Activated T-helper 1 cell treated with anti-CD3 and anti-CD28 coated beads, Interleukin-12 subunit alpha, Interleukin-12 subunit beta, Interleukin-2, Interleukin-4 antibody, amounts not matched to agents 30 ng/mL and 10 ng/mL and 1 ng/mL, durations not matched to agents 14 hours and 24 hours and 36 hours (primary cell): ENCODE measurements at regions not wholly inside any gene's neighbourhood (a gene's known extent, or its start where the extent isn't known, plus 50 kb on each side); places are given as distances from the start of the nearest gene placed in this dataset.

ENCODE experiments used
- DNase-seq: peaks from one replicate; pipeline ENCODE4 v3.0.0; 2021; ENCODE audit warnings: low spot score
- H3K27ac Mint-ChIP-seq: one replicate; pipeline ENCODE4 v1.8.0; 2021; ENCODE audit warnings: mild to moderate bottlenecking, mixed read lengths
- H3K27me3 Mint-ChIP-seq: one replicate; pipeline ENCODE4 v1.8.0; 2022; ENCODE audit warnings: mild to moderate bottlenecking, moderate library complexity, mixed read lengths; ENCODE audit not compliant: insufficient read depth
- H3K36me3 Mint-ChIP-seq: one replicate; pipeline ENCODE4 v1.8.0; 2021; ENCODE audit warnings: low read depth, mixed read lengths
- H3K4me1 Mint-ChIP-seq: one replicate; pipeline ENCODE4 v1.8.0; 2021; ENCODE audit warnings: low read depth, mixed read lengths
- H3K4me3 Mint-ChIP-seq: one replicate; pipeline ENCODE4 v1.8.0; 2021; ENCODE audit warnings: mild to moderate bottlenecking, moderate library complexity, mixed read lengths
- H3K9me3 Mint-ChIP-seq: one replicate; pipeline ENCODE4 v1.8.0; 2021; ENCODE audit warnings: mixed read lengths
- intact Hi-C: fragments of 100-400 bp; cut with micrococcal nuclease; formaldehyde crosslinking; loops from one replicate; pipeline ENCODE4 v1.15.1; 2024

- DNase-seq = no peak
These were observed 290.1 kb downstream of the MAP2K4 start for GRCh38 chr17:12310811-12311210.

DNA sequence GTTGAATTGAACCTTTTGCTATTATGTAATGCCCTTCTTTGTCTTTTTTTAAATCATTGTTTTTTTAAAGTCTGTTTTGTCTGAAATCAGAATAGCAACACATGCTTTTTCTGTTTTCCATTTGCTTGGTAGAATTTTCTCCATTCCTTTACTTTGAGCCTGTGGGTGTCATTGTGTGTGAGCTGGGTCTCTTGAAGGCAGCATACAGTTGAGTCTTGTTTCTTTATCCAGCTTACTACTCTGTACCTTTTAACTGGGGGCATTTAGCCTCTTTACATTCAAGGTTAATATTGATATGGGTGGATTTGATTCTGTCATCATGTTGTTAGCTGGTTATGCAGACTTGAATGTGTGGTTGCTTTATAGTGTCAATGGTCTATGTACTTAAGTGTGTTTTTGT lies 292.0 kb downstream of the MAP2K4 start:
- H3K36me3 Mint-ChIP-seq = no peaks in the 10 kb centered on the region
- no peak overlapping the region for H3K27ac Mint-ChIP-seq
- H3K9me3 Mint-ChIP-seq = peaks cover 38% of the 10 kb centered on the region
- no peaks in the 10 kb centered on the region for H3K27me3 Mint-ChIP-seq
- no peak for DNase-seq
- H3K4me3 Mint-ChIP-seq = no peak overlapping the region
- intact Hi-C loops = no loop called here
- H3K4me1 Mint-ChIP-seq = no peaks in the 10 kb centered on the region

More at GRCh38 chr17:12310811-12311210, 290.1 kb downstream of the MAP2K4 start:
- intact Hi-C loops = no loop called here
- Mint-ChIP-seq H3K4me3 (no peak overlapping the region), H3K36me3 (no peaks in the 10 kb centered on the region), H3K27ac (no peak overlapping the region), H3K9me3 (peaks cover 35% of the 10 kb centered on the region), H3K4me1 (no peaks in the 10 kb centered on the region), H3K27me3 (no peaks in the 10 kb centered on the region)

DNA sequence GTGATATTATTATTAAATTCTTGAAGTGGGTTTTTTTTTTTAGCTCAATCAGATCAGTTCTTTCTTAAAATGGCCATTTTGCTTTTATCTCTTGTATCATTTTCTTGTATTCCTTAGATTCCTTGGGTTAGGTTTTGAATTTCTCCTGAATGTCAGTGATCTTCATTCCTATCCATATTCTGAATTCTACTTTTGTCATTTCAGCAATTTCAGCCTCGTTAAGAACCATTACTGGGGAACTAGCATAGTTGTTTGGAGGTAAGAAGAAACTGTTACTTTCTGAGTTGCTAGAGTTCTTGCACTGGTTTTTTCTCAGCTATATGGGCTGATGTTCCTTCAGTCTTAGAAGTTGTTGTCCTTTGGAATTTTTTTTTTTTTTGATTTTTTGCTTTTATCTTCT lies 293.1 kb downstream of the MAP2K4 start:
- no peak overlapping the region for H3K27ac Mint-ChIP-seq
- no peaks in the 10 kb centered on the region for H3K36me3 Mint-ChIP-seq
- intact Hi-C loops = no loop called here
- no peak overlapping the region for H3K4me3 Mint-ChIP-seq
- H3K27me3 Mint-ChIP-seq = no peaks in the 10 kb centered on the region
- DNase-seq = no peak
- H3K4me1 Mint-ChIP-seq = no peaks in the 10 kb centered on the region
- peaks cover 38% of the 10 kb centered on the region for H3K9me3 Mint-ChIP-seq

DNA sequence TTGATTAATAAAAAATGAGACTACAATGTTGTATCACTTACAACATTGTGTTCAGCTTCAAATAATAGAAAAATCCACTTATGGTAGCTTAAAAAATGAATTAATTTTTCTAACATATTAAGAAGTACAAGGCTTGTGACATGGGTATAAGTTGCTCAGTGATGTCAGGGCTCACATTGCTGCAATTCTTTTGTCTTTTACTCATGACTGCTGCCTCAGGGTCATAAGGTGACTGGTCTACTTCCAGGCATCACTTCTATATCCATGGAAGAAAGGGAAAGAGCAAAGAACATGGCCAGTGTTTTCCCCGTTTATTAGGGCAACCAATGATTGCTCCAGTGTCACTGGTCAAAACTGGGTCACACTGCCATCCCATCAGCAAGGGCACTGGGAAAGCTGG lies 295.3 kb downstream of the MAP2K4 start:
- H3K27ac Mint-ChIP-seq = no peak overlapping the region
- no peaks in the 10 kb centered on the region for H3K27me3 Mint-ChIP-seq
- no peaks in the 10 kb centered on the region for H3K36me3 Mint-ChIP-seq
- peaks cover 36% of the 10 kb centered on the region for H3K9me3 Mint-ChIP-seq
- H3K4me1 Mint-ChIP-seq = no peaks in the 10 kb centered on the region
- no peak overlapping the region for H3K4me3 Mint-ChIP-seq
- no peak for DNase-seq
- intact Hi-C loops = no loop called here

DNA sequence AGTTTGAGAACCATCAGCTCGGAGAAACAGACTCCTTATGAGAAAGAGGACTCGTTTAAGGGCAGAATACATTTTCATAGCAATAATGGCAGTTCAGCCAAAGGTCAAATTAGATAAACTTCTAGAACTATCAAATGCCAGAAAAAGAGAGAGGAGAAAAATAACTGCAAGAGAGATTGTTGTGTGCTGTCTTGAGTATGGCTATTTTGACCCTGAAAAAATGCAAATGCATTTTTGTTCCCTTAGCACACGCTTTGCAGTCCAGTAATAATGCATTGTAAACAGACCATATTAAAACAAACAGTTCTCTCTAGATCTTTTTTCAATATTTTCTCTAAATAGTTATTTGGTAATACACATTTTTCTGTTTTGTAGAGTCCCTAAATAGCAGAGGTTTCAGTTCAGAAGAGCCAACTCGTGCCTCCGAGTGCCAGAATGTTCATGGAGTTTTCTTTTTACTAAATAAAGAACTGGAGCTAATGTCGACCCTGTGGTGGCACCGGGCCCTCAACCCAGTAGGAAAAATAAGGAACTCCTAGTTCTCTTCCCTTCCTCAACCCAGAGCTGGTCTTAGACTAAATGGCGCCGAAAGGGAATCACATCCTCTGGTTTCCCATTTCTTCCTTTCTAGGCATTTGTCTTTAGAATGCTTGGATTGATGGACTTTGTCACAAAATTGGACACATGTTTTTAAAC lies 298.0 kb downstream of the MAP2K4 start:
- Mint-ChIP-seq H3K4me1 (no peaks in the 10 kb centered on the region), H3K36me3 (no peaks in the 10 kb centered on the region), H3K27me3 (no peaks in the 10 kb centered on the region), H3K27ac (no peak overlapping the region), H3K4me3 (no peak overlapping the region), H3K9me3 (peaks cover 37% of the 10 kb centered on the region)
- intact Hi-C loops = no loop called here
- DNase-seq = no peak

GRCh38 chr17:12320286-12320685 lies 299.6 kb downstream of the MAP2K4 start:
- no peak overlapping the region for H3K4me3 Mint-ChIP-seq
- peaks cover 32% of the 10 kb centered on the region for H3K9me3 Mint-ChIP-seq
- no peaks in the 10 kb centered on the region for H3K27me3 Mint-ChIP-seq
- H3K27ac Mint-ChIP-seq = no peak overlapping the region
- no peaks in the 10 kb centered on the region for H3K4me1 Mint-ChIP-seq
- intact Hi-C loops = no loop called here
- H3K36me3 Mint-ChIP-seq = no peaks in the 10 kb centered on the region
- no peak for DNase-seq

DNA sequence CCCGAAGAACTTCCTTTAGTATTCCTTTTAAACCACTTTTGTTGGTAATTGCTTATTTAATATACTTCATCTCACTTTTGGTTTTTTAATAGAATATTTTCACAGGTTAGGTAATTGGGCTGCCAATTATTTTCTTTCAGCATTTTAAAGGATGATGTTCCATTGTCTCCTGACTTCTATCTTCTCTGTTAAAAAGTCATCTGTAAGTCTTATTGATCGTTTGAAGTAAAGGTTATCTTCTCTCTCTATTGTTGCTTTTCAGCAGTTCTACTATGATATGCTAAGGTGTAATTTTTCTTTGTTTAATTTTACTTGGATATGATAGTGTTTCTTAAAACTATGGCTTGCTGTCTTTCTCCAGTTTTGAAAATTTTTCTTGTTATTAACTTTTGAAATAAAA lies 307.5 kb downstream of the MAP2K4 start:
- intact Hi-C loops = no loop called here
- no peak overlapping the region for H3K4me3 Mint-ChIP-seq
- H3K9me3 Mint-ChIP-seq = peaks cover 36% of the 10 kb centered on the region
- H3K27ac Mint-ChIP-seq = no peak overlapping the region
- H3K36me3 Mint-ChIP-seq = no peaks in the 10 kb centered on the region
- no peaks in the 10 kb centered on the region for H3K4me1 Mint-ChIP-seq
- no peaks in the 10 kb centered on the region for H3K27me3 Mint-ChIP-seq
- DNase-seq = no peak

GRCh38 chr17:12330456-12330855 lies 309.8 kb downstream of the MAP2K4 start:
- Mint-ChIP-seq H3K27me3 (no peaks in the 10 kb centered on the region), H3K4me3 (no peak overlapping the region), H3K9me3 (peaks cover 25% of the 10 kb centered on the region), H3K4me1 (no peaks in the 10 kb centered on the region), H3K27ac (no peak overlapping the region), H3K36me3 (no peaks in the 10 kb centered on the region)
- no peak for DNase-seq
- intact Hi-C loops = no loop called here

GRCh38 chr17:12341328-12341727 lies 320.7 kb downstream of the MAP2K4 start:
- intact Hi-C loops = no loop called here
- no peak for DNase-seq

GRCh38 chr17:12342161-12342560 lies 321.5 kb downstream of the MAP2K4 start:
- no peak for DNase-seq
- Mint-ChIP-seq H3K4me3 (no peak overlapping the region), H3K36me3 (no peaks in the 10 kb centered on the region), H3K27ac (no peak overlapping the region), H3K27me3 (no peaks in the 10 kb centered on the region), H3K4me1 (no peaks in the 10 kb centered on the region), H3K9me3 (peaks cover 17% of the 10 kb centered on the region)
- intact Hi-C loops = no loop called here

More at GRCh38 chr17:12341328-12341727, 320.7 kb downstream of the MAP2K4 start:
- Mint-ChIP-seq H3K4me3 (no peak overlapping the region), H3K27ac (no peak overlapping the region), H3K9me3 (peaks cover 22% of the 10 kb centered on the region), H3K4me1 (no peaks in the 10 kb centered on the region), H3K27me3 (no peaks in the 10 kb centered on the region), H3K36me3 (no peaks in the 10 kb centered on the region)

- intact Hi-C loops = no loop called here
- Mint-ChIP-seq H3K9me3 (peaks cover 17% of the 10 kb centered on the region), H3K4me3 (no peak overlapping the region), H3K4me1 (no peaks in the 10 kb centered on the region), H3K36me3 (no peaks in the 10 kb centered on the region), H3K27ac (no peak overlapping the region), H3K27me3 (no peaks in the 10 kb centered on the region)
- DNase-seq = no peak
These were observed 322.1 kb downstream of the MAP2K4 start for GRCh38 chr17:12342609-12343435.

- no peak for DNase-seq
- intact Hi-C loops = no loop called here
- no peaks in the 10 kb centered on the region for H3K27me3 Mint-ChIP-seq
- H3K27ac Mint-ChIP-seq = no peak overlapping the region
- peaks cover 20% of the 10 kb centered on the region for H3K9me3 Mint-ChIP-seq
- no peaks in the 10 kb centered on the region for H3K36me3 Mint-ChIP-seq
- H3K4me1 Mint-ChIP-seq = no peaks in the 10 kb centered on the region
- H3K4me3 Mint-ChIP-seq = no peak overlapping the region
These were observed 317.2 kb upstream of the MYOCD start for GRCh38 chr17:12348476-12348875.

DNA sequence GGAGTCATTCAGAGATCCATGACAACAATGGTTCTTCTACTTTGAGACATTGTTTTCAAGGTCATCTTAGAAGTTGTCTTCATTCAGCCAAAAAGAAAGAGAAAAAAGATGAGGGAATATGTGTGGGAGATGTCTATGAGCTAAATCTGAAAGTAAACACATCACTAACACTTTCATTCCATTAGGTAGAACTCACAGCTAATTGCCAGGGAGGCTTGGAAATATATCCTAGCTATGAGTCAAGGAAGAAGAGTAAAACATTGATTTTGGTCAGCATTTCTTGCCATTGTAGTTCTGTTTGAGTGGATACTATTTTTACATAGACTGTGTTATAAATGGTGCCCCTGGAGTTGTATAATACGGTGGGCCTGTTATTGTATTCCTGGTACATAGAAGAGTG lies 316.4 kb upstream of the MYOCD start:
- H3K27ac Mint-ChIP-seq = no peak overlapping the region
- H3K27me3 Mint-ChIP-seq = no peaks in the 10 kb centered on the region
- H3K36me3 Mint-ChIP-seq = no peaks in the 10 kb centered on the region
- DNase-seq = no peak
- peaks cover 20% of the 10 kb centered on the region for H3K9me3 Mint-ChIP-seq
- no peak overlapping the region for H3K4me3 Mint-ChIP-seq
- intact Hi-C loops = no loop called here
- H3K4me1 Mint-ChIP-seq = no peaks in the 10 kb centered on the region
